22Rv1 (cell line): ENCODE measurements at regions not wholly inside any gene's neighbourhood (a gene's known extent, or its start where the extent isn't known, plus 50 kb on each side); places are given as distances from the start of the nearest gene placed in this dataset.

ENCODE experiments used
- H3K27ac ChIP-seq: fragments of 450-650 bp; 2 replicates; pipeline ENCODE4 v1.5.1; 2017
- ZFX ChIP-seq: fragments of 450-650 bp; IDR thresholded peaks from 2 replicates; pipeline ENCODE4 v1.6.1; 2017; ENCODE audit warnings: antibody characterized with exemption, borderline replicate concordance
- TF ChIP-seq, protein P1 (sequence below): fragments of 450-650 bp; IDR thresholded peaks from 2 replicates; pipeline ENCODE4 v1.5.1; 2017; ENCODE audit warnings: mild to moderate bottlenecking

DNA sequence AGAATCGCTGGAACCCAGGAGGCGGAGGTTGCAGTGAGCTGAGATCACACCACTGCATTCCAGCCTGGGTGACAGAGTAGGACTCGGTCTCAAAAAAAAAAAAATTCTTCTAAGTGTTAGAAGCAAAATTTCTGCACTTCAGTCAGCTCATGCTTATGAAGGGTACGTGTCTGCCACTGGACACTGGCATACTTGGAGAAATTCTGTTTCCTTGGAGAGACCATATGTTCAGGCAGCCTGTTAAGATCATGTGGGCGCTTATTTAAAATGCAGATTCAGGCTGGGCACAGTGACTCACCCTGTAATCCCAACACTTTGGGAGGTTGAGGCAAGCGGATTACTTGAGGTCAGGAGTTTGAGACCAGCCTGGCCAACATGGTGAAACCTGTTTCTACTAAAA, 85.6 kb upstream of the IQSEC1 start:
- TF ChIP-seq, protein P1, sequence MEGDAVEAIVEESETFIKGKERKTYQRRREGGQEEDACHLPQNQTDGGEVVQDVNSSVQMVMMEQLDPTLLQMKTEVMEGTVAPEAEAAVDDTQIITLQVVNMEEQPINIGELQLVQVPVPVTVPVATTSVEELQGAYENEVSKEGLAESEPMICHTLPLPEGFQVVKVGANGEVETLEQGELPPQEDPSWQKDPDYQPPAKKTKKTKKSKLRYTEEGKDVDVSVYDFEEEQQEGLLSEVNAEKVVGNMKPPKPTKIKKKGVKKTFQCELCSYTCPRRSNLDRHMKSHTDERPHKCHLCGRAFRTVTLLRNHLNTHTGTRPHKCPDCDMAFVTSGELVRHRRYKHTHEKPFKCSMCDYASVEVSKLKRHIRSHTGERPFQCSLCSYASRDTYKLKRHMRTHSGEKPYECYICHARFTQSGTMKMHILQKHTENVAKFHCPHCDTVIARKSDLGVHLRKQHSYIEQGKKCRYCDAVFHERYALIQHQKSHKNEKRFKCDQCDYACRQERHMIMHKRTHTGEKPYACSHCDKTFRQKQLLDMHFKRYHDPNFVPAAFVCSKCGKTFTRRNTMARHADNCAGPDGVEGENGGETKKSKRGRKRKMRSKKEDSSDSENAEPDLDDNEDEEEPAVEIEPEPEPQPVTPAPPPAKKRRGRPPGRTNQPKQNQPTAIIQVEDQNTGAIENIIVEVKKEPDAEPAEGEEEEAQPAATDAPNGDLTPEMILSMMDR = no peak
- TF ChIP-seq ZFX = no peak

DNA sequence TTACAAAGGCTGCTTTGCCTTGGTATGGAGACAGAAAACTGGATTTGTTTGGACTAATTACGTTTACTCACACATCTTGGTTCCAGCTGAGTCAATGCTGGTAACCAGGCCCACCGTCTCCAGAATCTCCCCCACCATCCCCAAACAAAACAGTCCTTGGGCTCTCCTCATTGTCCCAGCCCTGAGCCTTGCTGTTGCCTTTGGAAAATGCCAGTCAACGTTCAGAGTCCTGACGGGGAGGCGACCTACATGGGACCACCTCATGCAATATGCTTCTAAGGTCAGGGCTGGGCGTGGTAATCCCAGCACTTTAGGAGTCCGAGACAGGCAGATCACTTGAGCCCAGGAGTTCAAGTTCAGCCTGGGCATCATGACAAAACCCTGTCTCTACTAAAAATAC, 85.2 kb upstream of the IQSEC1 start:
- TF ChIP-seq ZFX = no peak
- TF ChIP-seq, protein P1 = no peak
- H3K27ac ChIP-seq = no peak overlapping the region

More for the DNA sequence above, 85.6 kb upstream of the IQSEC1 start:
- H3K27ac ChIP-seq = no peak overlapping the region

- H3K27ac ChIP-seq = no peak overlapping the region
- TF ChIP-seq, protein P1 = no peak
- no peak for TF ChIP-seq ZFX
These were observed 84.8 kb upstream of the IQSEC1 start for GRCh38 chr3:13157986-13158385.

DNA sequence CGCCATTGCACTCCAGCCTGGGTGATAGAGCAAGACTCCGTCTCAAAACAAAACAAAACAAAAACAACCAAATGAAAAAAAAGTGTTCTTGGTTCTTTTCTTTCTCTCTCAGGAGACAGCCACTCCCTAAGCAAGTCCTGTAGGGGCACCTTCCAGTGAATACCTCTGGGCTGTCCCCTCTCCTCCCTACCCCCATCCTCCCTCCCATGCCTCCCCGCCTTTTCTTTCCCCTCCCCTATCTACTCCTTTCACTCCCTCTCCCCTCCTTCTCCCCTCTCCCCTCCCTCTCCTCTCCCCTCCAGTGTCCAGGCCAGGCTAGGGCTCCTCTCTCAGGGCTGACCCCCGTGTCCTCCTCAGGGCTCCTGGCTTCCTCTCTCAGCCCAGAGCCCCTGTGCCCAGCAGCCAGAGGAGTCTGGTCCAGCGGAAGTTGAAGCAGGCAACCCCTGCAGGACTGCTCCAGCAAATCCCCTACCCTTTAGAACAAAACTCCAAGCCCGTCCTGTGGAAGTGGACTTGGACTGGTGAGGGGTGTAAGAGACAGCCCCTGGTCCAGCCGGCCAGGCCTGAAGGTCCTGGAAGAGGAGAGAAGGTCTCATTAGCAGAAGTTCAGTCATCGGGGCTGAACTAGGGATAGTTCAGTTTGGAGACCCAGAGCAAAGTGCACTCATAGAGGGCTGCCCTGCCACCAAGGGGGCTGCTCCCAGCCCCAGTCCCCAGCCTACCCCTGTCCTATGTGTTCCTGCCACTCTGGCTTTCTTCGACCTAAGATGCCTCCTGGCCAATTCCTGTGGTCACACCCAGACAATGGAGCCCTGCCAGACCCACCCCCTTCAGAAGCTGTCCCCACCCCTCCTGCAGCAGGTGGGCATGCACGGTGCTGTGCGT, 79.8 kb upstream of the IQSEC1 start:
- TF ChIP-seq ZFX = no peak
- TF ChIP-seq, protein P1 = no peak
- H3K27ac ChIP-seq = no peak overlapping the region

DNA sequence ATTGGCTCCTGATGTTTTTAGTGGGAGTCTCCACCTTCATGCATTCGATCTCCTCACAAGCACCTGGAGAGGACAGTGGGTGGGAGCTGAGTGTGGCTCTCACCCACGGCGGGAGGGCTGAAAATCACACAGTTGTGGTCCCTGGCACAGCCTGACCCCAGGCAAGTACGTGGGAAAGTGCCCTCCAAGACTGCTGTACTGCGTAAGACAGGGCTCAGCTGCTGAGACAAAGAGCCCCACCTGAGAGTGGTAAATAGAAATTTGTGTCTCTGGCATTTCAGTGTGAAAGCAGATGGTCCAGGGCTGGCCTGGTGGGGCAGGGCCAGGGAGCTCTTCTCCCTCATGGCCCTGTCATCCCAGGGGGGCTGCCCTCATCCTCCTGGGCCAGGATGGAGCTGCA, 77.4 kb upstream of the IQSEC1 start:
- H3K27ac ChIP-seq = no peak overlapping the region
- TF ChIP-seq, protein P1 = no peak
- TF ChIP-seq ZFX = no peak

DNA sequence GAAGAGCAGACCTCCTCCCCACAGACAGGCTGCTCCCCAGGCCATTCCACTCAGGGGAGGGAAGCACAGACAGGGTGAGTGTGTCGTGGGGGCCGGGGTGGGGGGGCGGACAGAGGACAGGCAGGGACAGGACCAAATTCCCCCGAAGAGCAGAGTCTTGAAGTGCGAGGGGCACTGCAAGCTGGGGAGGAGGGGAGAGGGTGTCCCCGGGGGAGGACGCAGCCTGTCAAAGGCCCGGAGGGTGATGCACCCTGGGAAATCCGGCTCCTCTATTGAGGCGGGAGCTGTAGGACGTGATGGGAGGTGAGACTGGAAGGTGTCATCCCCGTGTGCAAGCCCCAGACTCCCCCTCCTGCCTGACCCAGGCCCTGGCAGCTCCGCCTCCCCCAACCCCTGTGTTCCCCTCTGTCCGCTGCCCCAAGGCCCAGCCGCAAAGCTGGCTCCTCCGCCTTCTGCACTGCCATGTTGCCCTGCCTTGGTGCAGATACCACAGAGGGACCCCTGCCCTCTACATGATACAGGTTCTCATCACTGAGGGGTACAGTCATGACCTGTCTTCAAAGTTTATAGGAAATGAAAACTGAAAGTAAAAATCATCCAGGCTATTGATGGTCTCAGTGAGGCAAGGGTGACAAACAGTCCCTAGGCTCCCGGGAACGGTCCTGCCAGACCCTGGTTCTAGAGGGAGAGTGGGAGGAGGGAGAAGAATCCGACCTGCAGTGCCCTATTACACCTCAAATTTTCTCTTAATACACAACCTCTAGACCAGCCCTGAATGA, 76.3 kb upstream of the IQSEC1 start:
- TF ChIP-seq ZFX = no peak
- TF ChIP-seq, protein P1 = no peak
- H3K27ac ChIP-seq = no peak overlapping the region
